Ascending aorta (tissue), 2 donors: ENCODE measurements at regions not wholly inside any gene's neighbourhood (a gene's known extent, or its start where the extent isn't known, plus 50 kb on each side); places are given as distances from the start of the nearest gene placed in this dataset.

Experiments used
- DNase-seq, 2 donors: peaks; one replicate each; pipeline ENCODE4 v3.0.0-alpha.2; 2019; ENCODE audit warnings: low spot score in 2 of 2
- H3K27ac ChIP-seq, 2 donors: fragments of 200-600 bp; sonication (generic); one replicate each; pipeline ENCODE4 v1.5.1; 2016 to 2017; ENCODE audit warnings: mild to moderate bottlenecking in 1 of 2
- H3K27me3 ChIP-seq: fragments of 200-600 bp; sonication (generic); one replicate; pipeline ENCODE4 v1.5.1; 2017
- H3K36me3 ChIP-seq, 2 donors: fragments of 200-600 bp; sonication (generic); one replicate each; pipeline ENCODE4 v1.5.1; 2016
- H3K4me1 ChIP-seq, 2 donors: fragments of 200-600 bp; sonication (generic); one replicate each; pipeline ENCODE4 v1.5.1; 2016 to 2017; ENCODE audit warnings: mild to moderate bottlenecking in 1 of 2
- H3K4me3 ChIP-seq, 2 donors: fragments of 200-600 bp; sonication (generic); one replicate each; pipeline ENCODE4 v1.5.1; 2016 to 2017; ENCODE audit warnings: mild to moderate bottlenecking in 1 of 2
- H3K9me3 ChIP-seq, 2 donors: fragments of 200-600 bp; sonication (generic); one replicate each; pipeline ENCODE4 v1.5.1; 2016
- CTCF ChIP-seq, 3 experiments: fragments of 200-600 bp in 2 of 3; fragments of 450-650 bp in 1 of 3; sonication (generic) in 2 of 3; IDR thresholded peaks; one replicate each; pipeline ENCODE4 v1.5.1; 2016 to 2019; ENCODE audit warnings: antibody characterized with exemption in 3 of 3, mild to moderate bottlenecking in 1 of 3, moderate library complexity in 1 of 3
- intact Hi-C: fragments of 100-400 bp; cut with DNase I; formaldehyde crosslinking; loops from one replicate; pipeline ENCODE4 v1.15.1; 2023

- Histone ChIP-seq H3K4me1 (no peaks in the 10 kb centered on the region), H3K36me3 (no peaks in the 10 kb centered on the region), H3K27me3 (no peaks in the 10 kb centered on the region), H3K9me3 (no peaks in the 10 kb centered on the region), H3K4me3 (no peak overlapping the region), H3K27ac (no peak overlapping the region)
- DNase-seq = no peak
- no peak for TF ChIP-seq CTCF (IDR thresholded peaks at IDR 0.05)
- intact Hi-C loops = no loop called here
These were observed 49.9 kb upstream of the TMEM18 start for GRCh38 chr2:727071-727470.
